ENCODE measurements at regions not wholly inside any gene's neighbourhood (a gene's known extent, or its start where the extent isn't known, plus 50 kb on each side); places are given as distances from the start of the nearest gene placed in this dataset.

DNA sequence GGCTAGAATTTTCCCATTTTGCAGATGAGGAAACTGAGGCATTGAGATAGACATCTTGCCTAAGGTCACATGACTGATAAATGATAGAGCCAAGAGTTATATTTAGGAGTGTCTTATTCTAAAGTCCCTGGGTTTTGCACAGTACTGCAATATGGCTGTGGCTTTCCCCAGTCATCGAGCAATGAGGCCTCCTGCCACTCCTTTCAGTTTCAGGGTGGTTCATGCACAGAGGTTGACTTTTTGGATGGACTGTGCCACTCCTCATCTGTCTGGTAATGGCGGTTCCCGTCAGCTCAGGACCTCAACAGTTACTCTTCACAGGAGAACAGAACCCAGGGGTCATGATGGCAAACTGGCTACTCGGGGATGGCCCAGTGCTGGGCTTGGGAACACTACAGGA lies 131.1 kb downstream of the ACKR3 start:
- TF ChIP-seq, protein P1, sequence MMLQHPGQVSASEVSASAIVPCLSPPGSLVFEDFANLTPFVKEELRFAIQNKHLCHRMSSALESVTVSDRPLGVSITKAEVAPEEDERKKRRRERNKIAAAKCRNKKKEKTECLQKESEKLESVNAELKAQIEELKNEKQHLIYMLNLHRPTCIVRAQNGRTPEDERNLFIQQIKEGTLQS (CRISPR knock-in tag; conservative IDR thresholded peaks at IDR 0.05) = no peak
- TF ChIP-seq FOXK1 (CRISPR knock-in tag; IDR thresholded peaks at IDR 0.05) (no peak), CBFB (CRISPR knock-in tag; IDR thresholded peaks at IDR 0.05; ENCODE audit: low read depth) (no peak), FOXP1 (CRISPR knock-in tag; IDR thresholded peaks at IDR 0.05; ENCODE audit: borderline replicate concordance) (no peak), SOX15 (CRISPR knock-in tag; IDR thresholded peaks at IDR 0.05) (no peak), CREB1 (CRISPR knock-in tag; IDR thresholded peaks at IDR 0.05) (no peak), OVOL2 (CRISPR knock-in tag; IDR thresholded peaks at IDR 0.05; ENCODE audit: borderline replicate concordance) (no peak)
- TF ChIP-seq, protein P2, sequence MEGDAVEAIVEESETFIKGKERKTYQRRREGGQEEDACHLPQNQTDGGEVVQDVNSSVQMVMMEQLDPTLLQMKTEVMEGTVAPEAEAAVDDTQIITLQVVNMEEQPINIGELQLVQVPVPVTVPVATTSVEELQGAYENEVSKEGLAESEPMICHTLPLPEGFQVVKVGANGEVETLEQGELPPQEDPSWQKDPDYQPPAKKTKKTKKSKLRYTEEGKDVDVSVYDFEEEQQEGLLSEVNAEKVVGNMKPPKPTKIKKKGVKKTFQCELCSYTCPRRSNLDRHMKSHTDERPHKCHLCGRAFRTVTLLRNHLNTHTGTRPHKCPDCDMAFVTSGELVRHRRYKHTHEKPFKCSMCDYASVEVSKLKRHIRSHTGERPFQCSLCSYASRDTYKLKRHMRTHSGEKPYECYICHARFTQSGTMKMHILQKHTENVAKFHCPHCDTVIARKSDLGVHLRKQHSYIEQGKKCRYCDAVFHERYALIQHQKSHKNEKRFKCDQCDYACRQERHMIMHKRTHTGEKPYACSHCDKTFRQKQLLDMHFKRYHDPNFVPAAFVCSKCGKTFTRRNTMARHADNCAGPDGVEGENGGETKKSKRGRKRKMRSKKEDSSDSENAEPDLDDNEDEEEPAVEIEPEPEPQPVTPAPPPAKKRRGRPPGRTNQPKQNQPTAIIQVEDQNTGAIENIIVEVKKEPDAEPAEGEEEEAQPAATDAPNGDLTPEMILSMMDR (IDR thresholded peaks at IDR 0.05) = no peak
- TF ChIP-seq, protein P3, sequence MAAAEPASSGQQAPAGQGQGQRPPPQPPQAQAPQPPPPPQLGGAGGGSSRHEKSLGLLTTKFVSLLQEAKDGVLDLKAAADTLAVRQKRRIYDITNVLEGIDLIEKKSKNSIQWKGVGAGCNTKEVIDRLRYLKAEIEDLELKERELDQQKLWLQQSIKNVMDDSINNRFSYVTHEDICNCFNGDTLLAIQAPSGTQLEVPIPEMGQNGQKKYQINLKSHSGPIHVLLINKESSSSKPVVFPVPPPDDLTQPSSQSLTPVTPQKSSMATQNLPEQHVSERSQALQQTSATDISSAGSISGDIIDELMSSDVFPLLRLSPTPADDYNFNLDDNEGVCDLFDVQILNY (CRISPR knock-in tag; IDR thresholded peaks at IDR 0.05) = no peak
- TF ChIP-seq, protein P4, sequence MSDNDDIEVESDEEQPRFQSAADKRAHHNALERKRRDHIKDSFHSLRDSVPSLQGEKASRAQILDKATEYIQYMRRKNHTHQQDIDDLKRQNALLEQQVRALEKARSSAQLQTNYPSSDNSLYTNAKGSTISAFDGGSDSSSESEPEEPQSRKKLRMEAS (CRISPR knock-in tag; IDR thresholded peaks at IDR 0.05) = no peak
- TF ChIP-seq, protein P5, sequence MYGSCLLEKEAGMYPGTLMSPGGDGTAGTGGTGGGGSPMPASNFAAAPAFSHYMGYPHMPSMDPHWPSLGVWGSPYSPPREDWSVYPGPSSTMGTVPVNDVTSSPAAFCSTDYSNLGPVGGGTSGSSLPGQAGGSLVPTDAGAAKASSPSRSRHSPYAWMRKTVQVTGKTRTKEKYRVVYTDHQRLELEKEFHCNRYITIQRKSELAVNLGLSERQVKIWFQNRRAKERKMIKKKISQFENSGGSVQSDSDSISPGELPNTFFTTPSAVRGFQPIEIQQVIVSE (CRISPR knock-in tag; IDR thresholded peaks at IDR 0.05; ENCODE audit: borderline replicate concordance) = no peak
